Pancreas (tissue), 10 donors: ENCODE measurements at regions not wholly inside any gene's neighbourhood (a gene's known extent, or its start where the extent isn't known, plus 50 kb on each side); places are given as distances from the start of the nearest gene placed in this dataset.
"Not testable (repeated sequence)": the region's sequence is repeated elsewhere in the genome, so short reads cannot be mapped to it uniquely, and the experiment has no call there.

Experiments used
- ATAC-seq, 4 donors: fragments of 200-7000 bp; cut with Tn5 transposase; one replicate each; pipeline versions ENCODE4 v1.8.0 to v1.9.1; 2020; ENCODE audit warnings: mild to moderate bottlenecking in 4 of 4, moderate library complexity in 4 of 4
- DNase-seq, 6 donors: peaks; one replicate each; pipeline ENCODE4 v3.0.0-alpha.2; 2020
- FAIRE-seq: peaks from 2 replicates; lab custom pipeline; 2012; peaks lifted over from hg19 to GRCh38; lab: Jason Lieb, UNC
- H3K27ac ChIP-seq, 4 donors: fragments of 200-600 bp; sonication (generic); 1 replicate in 3 of 4; 2 replicates in 1 of 4; pipeline versions ENCODE4 v1.5.0 to v1.8.0; 2020
- H3K27me3 ChIP-seq, 4 donors: fragments of 200-600 bp; one replicate each; pipeline ENCODE4 v1.8.0; 2021
- H3K36me3 ChIP-seq, 3 donors: fragments of 200-600 bp; sonication (generic) in 1 of 3; one replicate each; pipeline versions ENCODE4 v1.5.0 to v1.8.0; 2020 to 2021
- H3K4me1 ChIP-seq, 3 donors: fragments of 200-600 bp; one replicate each; pipeline ENCODE4 v1.8.0; 2021
- H3K4me3 ChIP-seq, 4 donors: fragments of 200-600 bp; sonication (generic) in 2 of 4; one replicate each; pipeline versions ENCODE4 v1.5.0 to v1.8.0; 2020 to 2021
- H3K9me3 ChIP-seq, 4 donors: fragments of 200-600 bp; one replicate each; pipeline ENCODE4 v1.8.0; 2021
- CTCF ChIP-seq, 4 donors: fragments of 200-600 bp; sonication (generic) in 3 of 4; IDR thresholded peaks; one replicate each; pipeline versions ENCODE4 v1.5.0 to v1.8.0; 2021; ENCODE audit warnings: antibody characterized with exemption in 4 of 4
- WGBS, 2 donors: extraction: QIAGEN DNeasy Blood & Tissue Kit; methylation state at CpG; one replicate each; pipeline ENCODE4 v1.1.7; 2013; 5-methylcytosine and 5-hydroxymethylcytosine counted together
- intact Hi-C, 3 donors: fragments of 100-400 bp; cut with DNase I; formaldehyde crosslinking; loops; one replicate each; pipeline versions ENCODE4 v1.11.1 to v1.14.2; 2022
- donor health status: healthy with polysubstance abuse.
- donor health status: DM: no; HTN: no; CAD: no; lungs with moderate emphysema.
- donor health status: DM: no; HTN: no; CAD: no.
- donor health status: control.
- donor health status: control.
- donor health status: Bipolar disorder and iron deficiency.
- donor health status: DM: yes; HTN: yes; CAD: no.
- donor health status: DM: no; HTN: no; CAD: no.
- donor health status: DM: no; HTN: no; CAD: no.
- donor health status: DM: yes; HTN: yes; CAD: no.

GRCh38 chr6:168849459-168849858, 404.2 kb downstream of the THBS2 start:
- no peak overlapping the region for H3K4me3 ChIP-seq
- H3K9me3 ChIP-seq: no peaks in the 10 kb centered on the region
- DNase-seq (no peak), FAIRE-seq (no peak), ATAC-seq (no peak)
- H3K27me3 ChIP-seq: no peaks in the 10 kb centered on the region
- intact Hi-C loops: no loop called here
- no peaks in the 10 kb centered on the region for H3K4me1 ChIP-seq
- 84 to 91% methylated on average over 8 of the region's 8 CpGs for WGBS, 2 donors
- TF ChIP-seq CTCF (IDR thresholded peaks at IDR 0.05): no peak
- no peak overlapping the region for H3K27ac ChIP-seq
- no peaks in the 10 kb centered on the region for H3K36me3 ChIP-seq

GRCh38 chr6:168848797-168849196, 404.8 kb downstream of the THBS2 start:
- Histone ChIP-seq H3K36me3 (no peaks in the 10 kb centered on the region), H3K27me3 (no peaks in the 10 kb centered on the region), H3K9me3 (no peaks in the 10 kb centered on the region), H3K4me3 (no peak overlapping the region), H3K27ac (no peak overlapping the region), H3K4me1 (no peaks in the 10 kb centered on the region)
- WGBS, 2 donors: 51 to 54% methylated on average over 6 of the region's 6 CpGs
- intact Hi-C loops: no loop called here
- no peak for TF ChIP-seq CTCF (IDR thresholded peaks at IDR 0.05)
- DNase-seq (no peak), ATAC-seq (no peak), FAIRE-seq (no peak)

GRCh38 chr6:168844821-168845609, 404.0 kb downstream of the SMOC2 start:
- no peaks in the 10 kb centered on the region for H3K27me3 ChIP-seq
- DNase-seq: no peak
- H3K4me1 ChIP-seq: no peaks in the 10 kb centered on the region
- no peaks in the 10 kb centered on the region for H3K9me3 ChIP-seq
- WGBS, 2 donors: 68 to 78% methylated on average over 20 of the region's 20 CpGs
- TF ChIP-seq CTCF (IDR thresholded peaks at IDR 0.05): no peak
- intact Hi-C loops: no loop called here
- no peak overlapping the region for H3K27ac ChIP-seq
- ATAC-seq: no peak
- no peak overlapping the region for H3K4me3 ChIP-seq
- FAIRE-seq: no peak
- H3K36me3 ChIP-seq: no peaks in the 10 kb centered on the region

GRCh38 chr6:168842632-168843212, 401.7 kb downstream of the SMOC2 start:
- H3K27me3 ChIP-seq, intact Hi-C loops, H3K4me1 ChIP-seq, H3K4me3 ChIP-seq, H3K27ac ChIP-seq, H3K9me3 ChIP-seq, H3K36me3 ChIP-seq, ATAC-seq, FAIRE-seq, DNase-seq: not testable (repeated sequence)
- 74 to 85% methylated on average over 27 to 31 of the region's 31 CpGs for WGBS, 2 donors

GRCh38 chr6:168841609-168842278, 400.8 kb downstream of the SMOC2 start:
- intact Hi-C loops: no loop called here
- no peak for DNase-seq
- no peak for TF ChIP-seq CTCF (IDR thresholded peaks at IDR 0.05)
- H3K4me3 ChIP-seq: no peak overlapping the region
- FAIRE-seq: no peak
- H3K27ac ChIP-seq: no peak overlapping the region
- H3K27me3 ChIP-seq: no peaks in the 10 kb centered on the region
- no peaks in the 10 kb centered on the region for H3K4me1 ChIP-seq
- WGBS, 2 donors: 60 to 61% methylated on average over 15 of the region's 15 CpGs
- ATAC-seq: no peak
- H3K36me3 ChIP-seq: no peaks in the 10 kb centered on the region
- H3K9me3 ChIP-seq: no peaks in the 10 kb centered on the region

GRCh38 chr6:168840932-168841331, 399.9 kb downstream of the SMOC2 start:
- H3K9me3 ChIP-seq, H3K4me1 ChIP-seq, H3K27ac ChIP-seq, H3K27me3 ChIP-seq, FAIRE-seq, H3K4me3 ChIP-seq, ATAC-seq, intact Hi-C loops, H3K36me3 ChIP-seq: not testable (repeated sequence)
- peak in 2 of 6 donors; percentile 66 to 96 for DNase-seq
- 78 to 79% methylated on average over 38 to 40 of the region's 40 CpGs for WGBS, 2 donors

GRCh38 chr6:168840299-168840698, 399.3 kb downstream of the SMOC2 start:
- H3K9me3 ChIP-seq, ATAC-seq, DNase-seq, H3K27me3 ChIP-seq, H3K4me1 ChIP-seq, H3K27ac ChIP-seq, H3K36me3 ChIP-seq, FAIRE-seq, H3K4me3 ChIP-seq, intact Hi-C loops: not testable (repeated sequence)
- 88% methylated on average over 21 of the region's 25 CpGs for whole genome bisulfite sequencing, 2 donors
